SK-N-MC (cell line): ENCODE measurements at regions not wholly inside any gene's neighbourhood (a gene's known extent, or its start where the extent isn't known, plus 50 kb on each side); places are given as distances from the start of the nearest gene placed in this dataset.

Experiments used
- EZH2 ChIP-seq: fragments of 200-600 bp; sonication (generic); IDR thresholded peaks from one replicate; pipeline ENCODE4 v1.6.1; 2017; ENCODE audit warnings: antibody characterized with exemption
- FOXP2 ChIP-seq: optimal IDR thresholded peaks from 2 replicates; pipeline ENCODE3; 2011; ENCODE audit warnings: mild to moderate bottlenecking, moderate library complexity; ENCODE audit not compliant: insufficient read depth; ENCODE audit errors: extremely low read length, control extremely low read depth
- POLR2AphosphoS5 ChIP-seq: IDR thresholded peaks from 2 replicates; pipeline ENCODE4 v1.6.1; 2012; ENCODE audit warnings: mild to moderate bottlenecking, low read depth, low read length, borderline replicate concordance

DNA sequence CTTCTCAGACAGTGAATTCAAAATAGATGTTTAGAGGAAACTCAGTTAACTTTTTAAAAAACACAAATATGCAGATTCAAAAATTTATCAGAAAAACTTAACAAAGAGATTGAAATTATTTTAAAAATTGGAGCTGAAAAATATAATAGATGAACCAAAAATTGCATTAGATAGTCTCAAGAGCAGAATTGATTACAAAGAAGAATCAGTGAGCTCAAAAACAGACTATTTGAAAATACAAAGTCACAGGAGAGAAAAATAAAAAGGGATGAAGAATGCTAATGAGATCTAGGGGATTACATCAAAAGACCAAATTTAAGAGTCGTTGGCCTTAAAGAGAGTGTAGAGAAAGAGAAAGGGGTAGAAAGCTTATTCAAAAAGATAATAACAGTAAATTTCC, 700.5 kb downstream of the COL12A1 start:
- TF ChIP-seq EZH2 (no peak), POLR2AphosphoS5 (no peak), FOXP2 (no peak)
